Skeletal muscle tissue (tissue), 3 donors: ENCODE measurements at regions not wholly inside any gene's neighbourhood (a gene's known extent, or its start where the extent isn't known, plus 50 kb on each side); places are given as distances from the start of the nearest gene placed in this dataset.

ENCODE experiments used
- H3K27ac ChIP-seq: one replicate; pipeline ENCODE4 v1.7.0; 2013; ENCODE audit warnings: mild to moderate bottlenecking, low read depth, low read length, inconsistent platforms
- H3K27me3 ChIP-seq, 3 donors: one replicate each; pipeline ENCODE4 v1.7.0; 2013; ENCODE audit warnings: low read length in 3 of 3; ENCODE audit not compliant: control insufficient read depth in 3 of 3, insufficient read depth in 3 of 3
- H3K36me3 ChIP-seq, 3 donors: one replicate each; pipeline ENCODE4 v1.7.0; 2013; ENCODE audit warnings: low read length in 3 of 3; ENCODE audit not compliant: control insufficient read depth in 3 of 3, insufficient read depth in 3 of 3
- H3K4me1 ChIP-seq, 3 donors: one replicate each; pipeline ENCODE4 v1.7.0; 2013; ENCODE audit warnings: low read length in 3 of 3, mild to moderate bottlenecking in 3 of 3; ENCODE audit not compliant: control insufficient read depth in 3 of 3, insufficient read depth in 3 of 3
- H3K4me3 ChIP-seq, 3 donors: one replicate each; pipeline ENCODE4 v1.7.0; 2013; ENCODE audit warnings: low read length in 3 of 3
- H3K9ac ChIP-seq, 3 donors: one replicate each; pipeline ENCODE4 v1.7.0; 2013; ENCODE audit warnings: low read length in 3 of 3, mild to moderate bottlenecking in 3 of 3, moderate library complexity in 2 of 3, low read depth in 1 of 3
- H3K9me3 ChIP-seq, 3 donors: one replicate each; pipeline ENCODE4 v1.7.0; 2013; ENCODE audit warnings: low read length in 3 of 3; ENCODE audit not compliant: control insufficient read depth in 3 of 3
- donor health status: Osteomylitis.

DNA sequence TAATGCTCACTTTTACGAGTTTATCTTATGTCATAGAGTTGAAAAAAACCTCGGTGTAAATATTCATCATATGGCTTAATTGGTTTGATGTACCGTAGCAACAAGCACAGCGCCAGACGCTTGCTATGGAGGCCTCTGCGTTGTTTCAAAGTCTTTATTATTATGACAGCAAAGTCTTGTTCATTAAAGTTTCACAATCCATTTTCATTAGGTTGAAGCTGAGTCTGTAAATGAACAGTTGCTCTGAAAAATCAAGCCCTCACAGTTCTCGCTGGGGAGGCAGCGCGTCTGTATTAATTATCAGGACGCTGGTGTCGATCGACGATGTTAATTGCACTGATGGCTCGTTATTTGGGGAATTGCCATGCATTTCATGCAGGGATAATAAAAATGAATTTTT lies 185.6 kb downstream of the INSC start:
- Histone ChIP-seq H3K27me3 (no peaks in the 10 kb centered on the region), H3K9me3 (peaks cover 0 to 1% (median 0%) of the 10 kb centered on the region in 3 donors), H3K27ac (no peak overlapping the region), H3K4me1 (no peaks in the 10 kb centered on the region), H3K4me3 (no peak overlapping the region), H3K9ac (no peak overlapping the region), H3K36me3 (no peaks in the 10 kb centered on the region)

DNA sequence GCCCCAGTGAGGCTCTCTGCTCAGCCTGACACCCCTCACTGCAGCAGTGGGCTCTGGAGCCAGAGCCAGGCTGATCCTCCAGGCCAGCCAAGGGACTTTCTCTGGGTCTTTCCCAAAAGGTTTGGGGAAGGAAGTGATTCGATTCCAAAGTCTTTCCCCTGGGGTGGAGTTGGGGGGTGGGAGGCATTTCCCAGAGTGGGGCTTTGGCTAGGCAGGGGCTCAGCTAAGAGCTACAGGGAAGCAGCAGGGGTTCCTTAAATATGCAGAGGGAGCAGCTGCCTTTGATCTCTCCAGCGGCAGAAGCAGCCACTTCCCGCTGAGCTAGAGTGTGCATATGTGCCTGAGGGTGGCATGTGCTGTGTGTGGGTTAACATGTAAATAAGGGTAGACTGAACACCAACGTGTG lies 192.9 kb downstream of the INSC start:
- H3K9me3 ChIP-seq: peaks cover 0 to 1% (median 0%) of the 10 kb centered on the region in 3 donors
- no peak overlapping the region for H3K9ac ChIP-seq
- H3K4me3 ChIP-seq: no peak overlapping the region
- no peaks in the 10 kb centered on the region for H3K4me1 ChIP-seq
- H3K27me3 ChIP-seq: no peaks in the 10 kb centered on the region
- no peaks in the 10 kb centered on the region for H3K36me3 ChIP-seq
- no peak overlapping the region for H3K27ac ChIP-seq

DNA sequence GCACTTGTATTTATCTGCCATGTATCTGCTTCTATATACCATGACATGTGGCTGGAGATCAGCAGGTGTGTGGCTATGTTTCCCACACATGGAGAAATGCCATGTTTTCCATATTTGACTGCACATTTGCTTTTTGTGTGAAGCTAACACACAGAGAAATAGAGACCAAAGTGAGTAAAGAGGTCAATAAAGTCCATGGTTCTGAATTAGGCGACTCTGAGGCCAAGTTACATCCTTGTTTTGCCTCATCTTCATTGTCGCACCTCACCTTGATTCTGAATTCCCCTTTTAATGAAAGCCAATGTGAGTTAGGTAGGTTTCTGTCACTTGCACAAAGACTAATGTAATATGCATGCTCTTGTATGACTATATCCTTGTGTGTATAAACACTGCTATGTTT lies 194.1 kb downstream of the INSC start:
- peaks cover 0 to 1% (median 0%) of the 10 kb centered on the region in 3 donors for H3K9me3 ChIP-seq
- no peaks in the 10 kb centered on the region for H3K4me1 ChIP-seq
- no peak overlapping the region for H3K27ac ChIP-seq
- no peaks in the 10 kb centered on the region for H3K36me3 ChIP-seq
- no peaks in the 10 kb centered on the region for H3K27me3 ChIP-seq
- no peak overlapping the region for H3K9ac ChIP-seq
- H3K4me3 ChIP-seq: no peak overlapping the region

DNA sequence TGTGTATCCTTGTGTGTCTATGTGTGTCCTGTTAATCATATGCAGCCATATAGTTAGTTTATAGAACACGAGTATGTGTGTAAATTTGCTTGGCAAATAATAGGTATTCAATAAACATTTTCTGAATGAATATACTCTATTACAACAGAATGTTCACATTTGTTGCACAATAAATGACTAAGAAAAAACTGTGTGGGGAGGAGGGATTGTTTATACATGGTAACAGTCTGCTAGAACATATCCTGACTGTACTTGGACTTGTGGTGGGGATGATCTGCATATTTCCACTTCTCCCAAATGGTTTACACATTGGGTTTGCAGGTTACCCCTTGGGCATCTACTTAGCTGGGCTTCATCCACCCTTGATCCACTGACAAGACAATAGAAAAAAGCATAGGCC lies 194.6 kb downstream of the INSC start:
- Histone ChIP-seq H3K4me3 (no peak overlapping the region), H3K4me1 (no peaks in the 10 kb centered on the region), H3K27ac (no peak overlapping the region), H3K27me3 (no peaks in the 10 kb centered on the region), H3K9ac (no peak overlapping the region), H3K36me3 (no peaks in the 10 kb centered on the region), H3K9me3 (no peaks in the 10 kb centered on the region)

DNA sequence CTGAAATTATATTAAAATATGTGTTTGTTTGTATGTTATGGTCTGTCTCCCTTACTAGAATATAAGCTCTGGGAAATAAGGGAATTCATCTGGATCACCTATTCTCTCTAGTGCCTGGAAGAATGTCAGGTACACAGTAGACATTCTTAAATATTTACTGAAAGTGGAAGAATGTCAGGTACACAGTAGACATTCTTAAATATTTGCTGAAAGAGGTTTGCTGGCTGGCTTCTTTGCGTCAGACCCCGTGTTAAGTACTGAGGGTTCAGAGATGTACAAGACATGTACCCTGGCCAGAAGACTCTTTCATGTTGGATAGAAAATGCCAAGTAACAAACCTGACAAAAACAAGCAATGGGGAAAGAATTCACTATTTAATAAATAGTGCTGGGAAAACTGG lies 199.1 kb downstream of the INSC start:
- Histone ChIP-seq H3K27me3 (no peaks in the 10 kb centered on the region), H3K4me1 (no peaks in the 10 kb centered on the region), H3K36me3 (no peaks in the 10 kb centered on the region), H3K9ac (no peak overlapping the region), H3K9me3 (no peaks in the 10 kb centered on the region), H3K27ac (no peak overlapping the region), H3K4me3 (no peak overlapping the region)

DNA sequence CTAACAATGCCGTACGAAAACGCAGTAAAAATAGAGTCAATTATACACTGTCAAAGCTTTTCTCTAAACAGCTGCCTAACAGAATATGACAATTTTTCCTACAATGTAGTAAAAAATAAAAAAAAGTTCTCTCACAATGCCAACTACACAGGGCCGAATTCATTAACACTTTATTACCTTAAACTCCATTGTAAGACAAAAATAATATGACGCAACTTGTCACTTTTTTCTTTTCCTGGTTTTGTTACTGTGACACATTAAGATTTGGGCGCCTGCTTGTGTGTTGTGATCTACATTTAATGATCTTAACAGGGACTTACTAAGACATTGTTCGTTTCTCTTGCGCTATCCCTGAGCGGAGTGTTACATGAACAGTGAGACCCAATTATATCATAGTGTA lies 204.1 kb downstream of the INSC start:
- Histone ChIP-seq H3K9me3 (no peaks in the 10 kb centered on the region), H3K4me1 (no peaks in the 10 kb centered on the region), H3K36me3 (no peaks in the 10 kb centered on the region), H3K9ac (no peak overlapping the region), H3K27ac (no peak overlapping the region), H3K4me3 (no peak overlapping the region), H3K27me3 (no peaks in the 10 kb centered on the region)

DNA sequence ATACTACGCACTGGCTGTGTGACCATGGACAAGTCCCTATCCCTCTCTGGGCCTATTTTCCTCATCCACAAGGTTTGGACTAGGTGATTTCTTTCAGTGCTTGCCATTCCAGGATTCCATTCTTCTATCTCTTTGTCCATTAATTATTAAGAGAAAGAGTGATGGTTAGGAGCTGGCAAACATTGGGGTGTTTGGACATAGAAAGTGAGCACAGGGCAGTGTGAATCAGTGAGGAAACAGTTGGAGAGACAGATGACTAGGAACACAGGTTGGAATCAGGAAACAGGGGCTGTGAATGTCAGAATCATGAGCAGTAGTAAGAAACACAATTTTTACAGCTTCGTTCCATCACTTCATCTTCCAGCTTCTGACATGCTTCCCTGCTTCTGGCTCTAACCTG lies 211.8 kb downstream of the INSC start:
- Histone ChIP-seq H3K27ac (no peak overlapping the region), H3K27me3 (no peaks in the 10 kb centered on the region), H3K36me3 (no peaks in the 10 kb centered on the region), H3K4me3 (no peak overlapping the region), H3K4me1 (no peaks in the 10 kb centered on the region), H3K9me3 (no peaks in the 10 kb centered on the region), H3K9ac (no peak overlapping the region)

DNA sequence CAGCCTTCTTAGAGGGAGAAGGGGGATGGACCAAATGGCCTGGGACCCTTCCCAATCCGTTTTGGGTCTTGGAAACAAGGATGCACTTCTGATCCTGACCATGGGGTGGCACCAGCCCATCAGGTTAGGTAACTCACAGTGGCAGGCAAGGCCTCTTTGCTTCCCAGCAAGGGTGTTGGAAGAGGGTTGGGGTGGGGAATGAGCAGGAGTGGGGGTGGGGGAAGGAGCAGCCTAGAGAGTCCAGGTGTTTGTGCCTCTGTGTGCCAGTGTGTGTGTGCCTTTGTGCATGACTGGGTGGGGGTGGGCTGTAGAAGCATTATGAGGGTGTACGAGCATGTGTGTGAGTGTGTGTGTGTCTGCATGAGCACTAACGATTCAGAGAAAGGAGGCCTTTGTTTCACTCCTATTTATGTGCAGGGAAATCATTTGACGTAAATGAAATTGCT lies 213.1 kb downstream of the INSC start:
- Histone ChIP-seq H3K27ac (no peak overlapping the region), H3K9me3 (no peaks in the 10 kb centered on the region), H3K36me3 (no peaks in the 10 kb centered on the region), H3K4me3 (no peak overlapping the region), H3K4me1 (no peaks in the 10 kb centered on the region), H3K9ac (no peak overlapping the region), H3K27me3 (no peaks in the 10 kb centered on the region)

DNA sequence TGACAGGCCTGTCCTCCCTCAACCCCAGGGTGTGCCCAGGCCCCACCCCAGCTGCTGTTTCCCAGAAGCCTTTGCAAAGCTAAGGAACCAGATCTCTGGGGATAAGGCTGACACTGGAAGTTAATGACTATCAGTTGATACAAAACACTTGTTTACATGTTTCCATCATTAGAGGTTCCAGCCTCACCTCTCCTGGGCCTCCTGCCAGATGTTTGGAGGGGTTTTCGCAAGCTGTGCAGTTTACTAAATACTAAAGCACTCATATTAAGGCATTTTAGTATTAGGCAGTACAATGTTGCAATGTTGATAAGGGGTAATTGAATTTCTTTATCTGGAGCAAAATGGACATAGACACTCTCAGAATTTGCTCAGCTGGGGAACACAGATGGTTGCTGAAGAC lies 218.7 kb downstream of the INSC start:
- no peaks in the 10 kb centered on the region for H3K9me3 ChIP-seq
- H3K36me3 ChIP-seq: no peaks in the 10 kb centered on the region
- no peaks in the 10 kb centered on the region for H3K4me1 ChIP-seq
- H3K27ac ChIP-seq: no peak overlapping the region
- H3K4me3 ChIP-seq: no peak overlapping the region
- no peaks in the 10 kb centered on the region for H3K27me3 ChIP-seq
- no peak overlapping the region for H3K9ac ChIP-seq

DNA sequence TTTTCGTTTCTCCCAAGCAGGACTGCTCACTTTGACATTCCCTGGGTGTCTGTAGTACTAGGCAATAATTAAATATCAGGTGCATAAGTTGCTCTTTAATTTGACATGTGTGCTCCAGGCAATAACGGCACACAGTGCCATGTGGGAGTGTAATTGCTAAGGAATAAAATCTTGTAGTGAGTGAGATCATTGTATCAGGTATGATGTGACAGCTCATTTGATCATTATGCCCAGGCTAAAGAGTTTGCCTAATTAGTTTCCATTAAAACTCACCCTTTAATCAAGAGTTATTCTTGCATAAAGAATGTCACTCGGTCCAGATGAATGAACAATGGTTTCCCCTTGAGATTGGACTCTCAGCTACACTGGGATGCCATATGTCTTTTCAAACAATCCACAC lies 220.0 kb downstream of the INSC start:
- Histone ChIP-seq H3K9me3 (peaks cover 0 to 6% (median 0%) of the 10 kb centered on the region in 3 donors), H3K9ac (no peak overlapping the region), H3K4me3 (no peak overlapping the region), H3K27me3 (no peaks in the 10 kb centered on the region), H3K36me3 (no peaks in the 10 kb centered on the region), H3K27ac (no peak overlapping the region), H3K4me1 (no peaks in the 10 kb centered on the region)

DNA sequence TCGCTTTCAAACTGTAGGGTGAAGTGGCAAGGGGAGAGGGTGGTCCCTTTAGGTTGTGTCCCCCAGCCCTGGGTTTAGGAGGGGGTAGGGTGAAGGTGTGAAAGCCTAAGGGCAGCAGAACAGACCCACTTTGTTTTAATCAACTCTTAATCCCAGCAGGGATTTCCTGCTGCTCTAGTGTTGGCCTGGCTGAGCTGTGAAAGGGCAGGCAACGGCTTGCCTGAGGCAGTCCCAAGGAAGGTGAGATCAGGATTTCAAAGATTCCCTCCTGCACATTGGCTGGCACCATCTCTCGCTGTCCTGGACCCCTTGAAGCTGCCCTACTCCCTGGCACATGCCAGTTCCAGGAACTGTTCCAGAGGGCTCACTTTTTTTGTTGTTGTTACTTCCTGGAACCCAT lies 221.3 kb downstream of the INSC start:
- Histone ChIP-seq H3K27ac (no peak overlapping the region), H3K9ac (no peak overlapping the region)

More for the DNA sequence above, 221.3 kb downstream of the INSC start:
- no peaks in the 10 kb centered on the region for H3K4me1 ChIP-seq
- H3K27me3 ChIP-seq: no peaks in the 10 kb centered on the region
- H3K4me3 ChIP-seq: no peak overlapping the region
- H3K36me3 ChIP-seq: no peaks in the 10 kb centered on the region
- peaks cover 0 to 6% (median 0%) of the 10 kb centered on the region in 3 donors for H3K9me3 ChIP-seq
